NB4 (cell line): ENCODE measurements at regions not wholly inside any gene's neighbourhood (a gene's known extent, or its start where the extent isn't known, plus 50 kb on each side); places are given as distances from the start of the nearest gene placed in this dataset.

ENCODE experiments used
- CTCF ChIP-seq: IDR thresholded peaks from one replicate; pipeline ENCODE4 v1.5.1; 2012; ENCODE audit warnings: low read depth, low read length
- POLR2A ChIP-seq: IDR thresholded peaks from 2 replicates; pipeline ENCODE4 v1.6.1; 2011; ENCODE audit warnings: mild to moderate bottlenecking; ENCODE audit not compliant: insufficient read length; ENCODE audit errors: extremely low read depth

GRCh38 chr12:89267404-89267803 is 84.9 kb downstream of the DUSP6 start:
- TF ChIP-seq CTCF = no peak
- no peak for TF ChIP-seq POLR2A
